ENCODE measurements at regions not wholly inside any gene's neighbourhood (a gene's known extent, or its start where the extent isn't known, plus 50 kb on each side); places are given as distances from the start of the nearest gene placed in this dataset.
"Not testable (repeated sequence)": the region's sequence is repeated elsewhere in the genome, so short reads cannot be mapped to it uniquely, and the experiment has no call there.

GRCh38 chr2:4882941-4883340 lies 809.2 kb upstream of the SOX11 start:
- no peak for DNase-seq

- no peak for DNase-seq
Observed at GRCh38 chr2:4883375-4883774, 808.8 kb upstream of the SOX11 start.

- no peak for DNase-seq
Observed at GRCh38 chr2:4884117-4884571, 808.0 kb upstream of the SOX11 start.

GRCh38 chr2:4891394-4891793 lies 800.8 kb upstream of the SOX11 start:
- DNase-seq: no peak

GRCh38 chr2:4895371-4895770 lies 796.8 kb upstream of the SOX11 start:
- DNase-seq: no peak

- DNase-seq: no peak
Observed at GRCh38 chr2:4898706-4899105, 793.5 kb upstream of the SOX11 start.

- DNase-seq: no peak
Observed at GRCh38 chr2:4900242-4900641, 791.9 kb upstream of the SOX11 start.

- DNase-seq: no peak
Observed at GRCh38 chr2:4900861-4901770, 791.1 kb upstream of the SOX11 start.

- no peak for DNase-seq
Observed at GRCh38 chr2:4903656-4904348, 788.4 kb upstream of the SOX11 start.

GRCh38 chr2:4908461-4908860 lies 783.7 kb upstream of the SOX11 start:
- DNase-seq: no peak

GRCh38 chr2:4909346-4910009 lies 782.7 kb upstream of the SOX11 start:
- no peak for DNase-seq

GRCh38 chr2:4914036-4914435 lies 778.1 kb upstream of the SOX11 start:
- no peak for DNase-seq

- no peak for DNase-seq
Observed at GRCh38 chr2:4914551-4914950, 777.6 kb upstream of the SOX11 start.

- no peak for DNase-seq
Observed at GRCh38 chr2:4915357-4915756, 776.8 kb upstream of the SOX11 start.

- DNase-seq: no peak
Observed at GRCh38 chr2:4916094-4916493, 776.1 kb upstream of the SOX11 start.

GRCh38 chr2:4930704-4931103 lies 761.5 kb upstream of the SOX11 start:
- no peak for DNase-seq

GRCh38 chr2:4931721-4932365 lies 760.3 kb upstream of the SOX11 start:
- DNase-seq: no peak

GRCh38 chr2:4935291-4935690 lies 756.9 kb upstream of the SOX11 start:
- not testable (repeated sequence) for DNase-seq

- no peak for DNase-seq
Observed at GRCh38 chr2:4937550-4937949, 754.6 kb upstream of the SOX11 start.

GRCh38 chr2:4938206-4938605 lies 754.0 kb upstream of the SOX11 start:
- DNase-seq: no peak

- DNase-seq: no peak
Observed at GRCh38 chr2:4942441-4942840, 749.7 kb upstream of the SOX11 start.

- no peak for DNase-seq
Observed at GRCh38 chr2:4947911-4948310, 744.3 kb upstream of the SOX11 start.

- no peak for DNase-seq
Observed at GRCh38 chr2:4951368-4951767, 740.8 kb upstream of the SOX11 start.
